ENCODE measurements at regions not wholly inside any gene's neighbourhood (a gene's known extent, or its start where the extent isn't known, plus 50 kb on each side); places are given as distances from the start of the nearest gene placed in this dataset.

- TF ChIP-seq CTCF (IDR thresholded peaks at IDR 0.05; ENCODE audit: low read length) (no peak), EZH2 (IDR thresholded peaks at IDR 0.05; ENCODE audit: borderline replicate concordance, low read length) (no peak)
Measured at GRCh38 chr21:34198231-34199120, 125.1 kb downstream of the MRPS6 start.
